Posterior cingulate gyrus (tissue), 11 donors: ENCODE measurements at regions not wholly inside any gene's neighbourhood (a gene's known extent, or its start where the extent isn't known, plus 50 kb on each side); places are given as distances from the start of the nearest gene placed in this dataset.
"Not testable (repeated sequence)": the region's sequence is repeated elsewhere in the genome, so short reads cannot be mapped to it uniquely, and the experiment has no call there.

Experiments used
- DNase-seq, 10 donors: peaks; one replicate each; pipeline versions ENCODE4 v3.0.0 to v3.0.0-alpha.2; 2020 to 2021; ENCODE audit warnings: mixed read lengths in 3 of 10
- intact Hi-C: fragments of 100-400 bp; cut with DNase I; formaldehyde crosslinking; loops from one replicate; pipeline ENCODE4 v1.15.1; 2023

DNA sequence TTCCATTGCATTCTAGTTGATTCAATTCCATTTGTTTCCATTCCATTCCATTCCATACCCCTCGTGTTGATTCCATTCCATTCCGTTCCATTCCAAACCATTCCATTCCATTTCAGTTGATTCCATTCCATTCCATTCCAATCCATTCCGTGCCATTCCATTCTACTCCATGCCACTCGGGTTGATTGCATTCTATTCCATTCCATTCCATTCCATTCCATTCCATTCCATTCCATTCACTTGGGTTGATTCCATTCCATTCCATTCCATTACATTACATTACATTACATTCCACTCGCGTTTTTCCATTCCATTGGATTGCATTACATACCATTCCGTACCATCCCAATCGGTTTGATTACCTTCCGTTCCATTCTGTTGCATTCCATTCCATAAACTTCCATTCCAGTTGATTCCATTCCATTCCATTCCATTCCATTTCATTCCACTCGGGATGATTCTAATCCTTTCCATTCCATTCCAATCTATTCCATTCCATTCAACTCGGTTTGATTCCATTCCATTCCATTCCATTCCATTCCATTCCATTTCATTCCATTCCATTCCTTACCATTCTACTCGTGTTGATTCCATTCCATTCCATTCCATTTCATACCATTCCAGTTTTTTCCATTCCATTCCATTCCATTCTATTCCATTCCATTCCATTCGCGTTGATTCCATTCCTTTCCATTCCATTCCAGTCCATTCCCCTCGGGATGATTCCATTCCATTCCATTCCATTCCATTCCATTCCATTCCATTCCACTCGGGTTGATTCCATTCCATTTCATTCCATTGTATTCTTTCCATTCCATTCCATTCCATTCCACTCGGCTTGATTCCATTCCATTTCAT lies 1140.4 kb downstream of the RPIA start:
- DNase-seq, result no peak
- intact Hi-C loops, result no loop called here

DNA sequence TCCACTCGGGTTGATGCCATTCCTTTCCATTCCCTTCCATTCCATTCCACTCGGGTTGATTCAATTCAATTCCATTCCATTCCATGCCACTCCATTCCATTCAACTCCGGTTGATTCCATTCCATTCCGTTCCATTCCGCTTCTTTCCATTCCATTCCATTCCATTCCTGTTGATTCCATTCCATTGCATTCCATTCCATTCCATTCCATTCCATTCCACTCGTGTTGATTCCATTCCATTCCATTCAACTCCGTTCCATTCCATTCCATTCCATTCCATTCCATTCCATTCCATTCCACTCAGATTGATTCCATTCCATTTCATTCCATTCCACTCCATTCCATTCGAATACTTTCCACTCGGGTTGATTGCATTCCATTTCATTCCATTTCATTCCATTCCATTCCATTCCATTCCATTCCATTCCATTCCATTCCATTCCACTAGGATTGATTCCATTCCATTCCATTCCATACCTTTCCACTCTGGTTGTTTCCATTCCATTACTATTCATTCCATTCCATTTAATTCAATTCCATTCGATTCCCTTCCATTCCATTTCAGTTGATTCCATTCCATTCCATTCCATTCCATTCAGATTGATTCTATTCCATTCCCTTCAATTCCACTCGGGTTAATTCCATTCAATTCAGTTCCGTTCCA lies 1141.8 kb downstream of the RPIA start:
- DNase-seq, result no peak
- intact Hi-C loops, result no loop called here

DNA sequence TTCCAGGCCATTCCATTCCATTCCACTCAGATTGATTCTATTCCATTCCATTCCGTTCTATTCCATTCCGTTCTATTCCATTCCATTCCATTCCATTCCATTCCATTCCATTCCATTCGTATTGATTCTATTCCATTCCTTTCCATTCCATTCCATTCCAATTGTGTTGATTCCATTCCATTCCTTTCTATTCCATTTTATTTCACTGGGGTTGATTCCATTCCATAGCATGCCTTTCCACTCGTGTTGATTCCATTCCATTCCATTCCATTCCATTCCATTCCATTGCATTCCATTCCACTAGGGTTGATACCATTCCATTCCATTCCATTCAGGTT lies 1142.3 kb downstream of the RPIA start:
- intact Hi-C loops, result no loop called here

DNA sequence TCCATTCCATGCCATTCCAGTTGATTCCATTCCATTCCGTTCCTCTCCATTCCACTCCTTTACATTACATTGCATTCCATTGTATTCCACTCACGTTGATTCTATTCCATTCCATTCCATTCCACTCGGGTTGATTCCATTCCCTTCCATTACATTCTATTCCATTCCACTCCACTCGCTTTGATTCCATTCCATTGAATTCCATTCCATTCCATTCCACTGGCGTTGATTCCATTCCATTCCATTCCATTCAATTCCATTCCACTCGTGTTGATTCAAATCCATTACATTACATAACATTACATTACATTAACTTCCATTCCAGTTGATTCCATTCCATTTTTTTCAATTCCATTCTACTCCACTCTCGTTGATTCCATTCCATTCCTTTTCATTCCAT lies 1142.8 kb downstream of the RPIA start:
- no peak for DNase-seq
- intact Hi-C loops, result no loop called here

More for the DNA sequence above, 1142.3 kb downstream of the RPIA start:
- DNase-seq, result no peak

DNA sequence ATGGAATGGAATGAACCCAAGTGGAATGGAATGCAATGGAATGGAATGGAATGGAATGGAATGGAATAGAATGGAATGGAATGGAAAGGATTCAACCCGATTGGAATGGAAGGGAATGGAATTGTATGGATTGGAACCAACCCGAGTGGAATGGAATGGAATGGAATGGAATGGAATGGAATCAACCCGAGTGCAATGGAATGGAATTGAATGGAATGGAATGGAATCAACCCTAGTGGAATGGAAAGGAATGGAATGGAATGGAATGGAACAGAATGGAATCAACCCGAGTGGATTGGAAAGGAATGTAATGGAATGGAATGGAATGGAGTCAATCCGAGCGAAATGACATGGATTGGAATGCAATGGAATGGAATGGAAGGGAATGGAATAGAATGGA lies 1144.9 kb downstream of the RPIA start:
- intact Hi-C loops, DNase-seq: not testable (repeated sequence)

DNA sequence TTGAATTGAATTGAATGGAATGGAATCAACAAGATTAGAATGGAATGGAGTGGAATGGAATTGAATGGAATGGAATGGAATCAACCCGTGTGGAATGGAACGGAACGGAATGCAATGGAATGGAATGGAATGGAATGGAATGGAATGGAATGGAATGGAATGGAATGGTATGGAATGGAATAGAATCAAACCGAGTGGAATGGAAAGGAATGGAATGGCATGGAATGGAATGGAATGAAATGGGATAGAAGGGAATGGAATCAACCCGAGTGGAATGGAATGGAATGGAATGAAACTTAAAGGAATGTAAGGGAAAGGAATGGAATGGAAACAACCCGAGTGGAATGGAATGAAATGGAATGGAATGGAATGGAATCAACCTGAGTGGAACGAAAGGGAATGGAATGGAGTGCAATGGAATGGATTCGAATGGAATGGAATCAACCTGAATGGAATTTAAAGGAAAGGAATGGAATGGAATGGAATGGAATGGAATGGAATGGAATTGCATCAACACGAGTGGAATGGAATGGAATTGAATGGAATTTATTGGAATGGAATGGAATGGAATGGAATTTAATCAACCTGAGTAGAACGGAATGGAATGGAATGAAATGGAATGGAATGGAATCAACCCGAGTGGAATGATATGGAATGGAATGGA lies 1146.6 kb downstream of the RPIA start:
- intact Hi-C loops, result no loop called here
- no peak for DNase-seq

DNA sequence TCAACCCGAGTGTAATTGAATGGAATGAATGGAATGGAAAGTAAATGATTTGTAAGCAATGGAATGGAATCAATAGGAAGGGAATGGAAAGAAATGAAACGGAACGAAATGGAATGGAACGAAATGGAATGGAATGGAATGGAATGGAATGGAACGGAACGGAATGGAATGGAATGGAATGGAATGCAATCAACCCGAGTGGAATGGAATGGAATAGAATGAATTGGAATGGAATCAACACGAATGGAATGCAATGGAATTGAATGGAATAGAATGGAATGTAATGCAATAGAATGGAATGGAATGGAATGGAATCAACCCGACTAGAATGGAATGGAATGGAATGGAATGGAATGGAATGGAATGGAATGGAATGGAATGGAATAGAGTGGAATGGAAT lies 1148.7 kb downstream of the RPIA start:
- DNase-seq, intact Hi-C loops: not testable (repeated sequence)

DNA sequence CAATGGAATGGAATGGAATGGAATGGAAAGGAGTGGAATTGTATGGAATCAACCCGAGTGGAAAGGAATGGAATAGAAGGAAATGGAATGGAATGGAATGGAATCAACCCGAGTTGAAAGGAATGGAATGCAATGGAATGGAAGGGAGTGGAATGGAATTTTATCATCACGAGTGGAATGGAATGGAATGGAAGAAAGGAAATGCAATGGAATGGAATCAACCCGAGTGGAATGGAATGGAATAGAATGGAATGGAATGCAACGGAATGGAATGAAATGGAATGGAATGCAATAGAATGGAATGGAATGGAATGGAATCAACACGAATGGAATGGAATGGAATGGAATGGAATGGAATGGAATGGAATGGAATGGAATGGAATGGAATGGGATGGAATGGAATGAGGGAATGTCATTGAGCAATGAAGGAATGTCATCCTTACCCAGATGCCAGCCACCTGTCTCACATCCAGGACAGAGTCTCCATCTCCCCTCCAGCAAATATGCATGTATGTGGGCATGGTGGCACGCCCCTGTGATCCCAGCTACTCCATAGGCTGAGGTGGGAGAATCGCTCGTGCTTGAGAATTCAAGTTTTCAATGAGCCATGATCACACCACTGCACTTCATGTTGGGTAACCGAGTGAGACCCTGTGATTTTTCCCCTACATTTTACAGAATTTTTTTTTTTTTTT lies 1149.5 kb downstream of the RPIA start:
- DNase-seq, intact Hi-C loops: not testable (repeated sequence)

DNA sequence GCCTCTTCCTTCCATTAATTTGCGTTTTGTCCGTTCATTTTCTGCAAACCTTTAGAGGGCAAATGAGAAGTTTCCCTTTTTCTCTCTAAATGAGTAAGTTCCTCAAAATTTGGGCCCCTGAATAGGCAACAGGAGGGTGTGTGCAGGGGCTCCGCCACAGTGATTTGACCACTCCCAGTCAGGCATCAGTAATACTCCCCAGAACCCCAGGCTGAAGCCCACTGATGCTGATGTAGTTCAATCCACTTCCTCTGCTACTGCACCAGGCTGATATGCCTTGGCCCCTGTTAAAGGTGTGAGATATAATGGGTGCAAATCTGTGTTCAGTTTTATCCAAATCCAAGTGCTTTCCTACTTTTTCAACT lies 1150.0 kb downstream of the RPIA start:
- DNase-seq, result no peak
- intact Hi-C loops, result no loop called here

DNA sequence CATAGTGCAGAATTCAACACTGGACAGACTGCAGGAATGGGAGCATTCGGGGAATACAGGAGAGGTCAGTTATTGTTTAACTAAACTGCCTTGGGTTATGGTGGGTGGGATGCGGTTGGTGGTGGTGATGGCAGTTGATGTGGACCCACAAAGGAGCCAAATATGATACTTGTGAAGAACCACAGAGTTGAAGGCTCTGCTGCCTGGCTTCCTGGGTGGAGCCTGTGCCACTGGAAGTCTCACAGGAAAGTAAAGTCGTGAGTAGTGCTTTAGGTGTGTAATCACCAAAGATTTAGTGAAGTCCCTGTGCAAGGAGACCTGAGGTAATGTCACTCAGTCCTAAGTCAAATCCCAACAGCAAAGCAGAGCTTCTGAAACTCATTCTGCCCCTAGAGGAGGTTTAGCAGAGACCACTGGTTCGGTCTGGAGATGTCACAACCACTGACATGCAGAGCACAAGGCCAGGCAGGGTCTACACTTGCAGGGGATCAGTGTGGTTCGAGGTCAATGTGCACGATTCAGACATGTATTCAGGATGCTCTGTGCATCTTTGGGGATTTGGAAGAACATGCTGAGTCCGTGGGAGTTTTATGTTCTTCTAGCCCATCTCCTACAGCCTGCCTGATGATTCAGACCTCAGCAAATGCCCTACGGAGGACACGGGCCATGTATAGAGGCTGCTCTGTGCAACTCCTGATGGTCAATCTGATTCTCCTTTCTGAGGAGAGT lies 1150.9 kb downstream of the RPIA start:
- DNase-seq, result no peak
- intact Hi-C loops, result no loop called here

DNA sequence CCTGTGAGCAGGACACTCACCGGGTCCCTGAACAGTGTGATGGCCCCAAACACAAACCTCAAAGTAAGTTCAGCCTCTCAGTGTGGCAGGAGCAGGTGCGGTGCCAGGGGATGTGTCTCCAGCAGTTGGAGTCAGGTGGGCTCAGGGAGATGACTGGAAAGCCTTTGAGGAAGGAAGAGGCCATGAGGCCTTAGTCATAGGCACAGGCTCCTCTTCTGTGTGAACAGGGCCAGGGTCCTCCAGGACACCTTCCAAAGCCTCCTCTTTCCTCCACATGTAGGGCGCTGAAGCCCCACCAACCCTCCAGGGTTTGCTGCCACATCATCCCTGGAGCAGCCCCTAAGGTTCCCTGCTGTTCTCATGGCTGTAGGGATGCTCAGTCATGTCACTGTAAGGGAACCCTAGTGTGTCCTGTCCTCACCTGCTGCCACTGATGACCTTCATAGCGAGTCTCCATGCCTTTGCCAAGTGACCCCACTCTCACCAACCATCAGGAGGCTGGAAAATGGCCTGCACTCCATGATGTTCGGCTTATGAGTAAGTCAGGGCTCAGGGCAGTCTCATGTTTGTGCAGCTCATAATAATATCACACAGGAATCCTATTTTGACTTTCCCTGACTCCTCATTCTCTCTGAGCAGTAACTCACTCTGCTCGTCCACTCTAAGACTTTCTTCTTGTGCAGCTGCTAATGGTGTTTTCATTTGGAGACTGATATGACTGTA lies 1152.9 kb downstream of the RPIA start:
- intact Hi-C loops, result no loop called here
- peak in 3 of 10 donors; percentile 53 to 79 (median 76) for DNase-seq

DNA sequence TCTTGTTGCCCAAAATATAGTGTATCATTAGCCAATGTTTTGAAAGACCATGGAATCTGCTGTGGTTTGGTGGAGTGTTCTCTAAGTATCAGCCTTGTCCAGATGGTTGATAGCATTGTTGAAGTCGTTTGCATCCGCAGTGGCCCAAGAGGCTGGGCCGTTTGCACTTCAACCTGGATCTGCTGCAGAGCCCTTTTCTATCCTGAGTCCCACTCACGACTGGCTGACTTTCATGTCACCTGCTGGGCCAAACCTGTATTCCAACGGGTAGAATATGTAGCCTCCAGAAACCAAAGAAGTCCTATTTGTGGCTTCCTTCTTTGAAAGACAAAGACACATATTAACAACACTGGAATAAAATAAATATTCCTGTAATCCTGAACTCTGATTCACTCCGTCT lies 1154.1 kb downstream of the RPIA start:
- intact Hi-C loops, result no loop called here
- DNase-seq, result peak in 1 of 10 donors; percentile 49

DNA sequence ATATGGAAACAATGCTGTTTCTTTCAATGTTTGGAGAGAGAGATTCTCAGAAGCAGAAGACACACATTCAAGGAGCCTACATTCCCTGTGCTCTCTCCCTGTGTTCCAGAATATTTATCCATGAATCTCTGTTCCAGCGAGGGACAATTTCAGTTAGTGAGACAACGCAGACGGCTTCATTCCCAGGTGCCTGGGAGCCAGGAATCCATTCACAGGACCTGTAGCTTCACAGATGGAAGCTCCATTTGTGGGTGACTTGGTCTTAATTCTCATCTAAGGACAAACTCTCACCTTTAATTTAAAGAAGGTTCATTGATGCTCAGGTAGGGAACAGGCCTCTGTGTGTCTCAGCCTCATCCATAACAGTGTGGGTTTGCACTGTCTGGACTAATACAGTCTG lies 1156.6 kb downstream of the RPIA start:
- intact Hi-C loops, result no loop called here

DNA sequence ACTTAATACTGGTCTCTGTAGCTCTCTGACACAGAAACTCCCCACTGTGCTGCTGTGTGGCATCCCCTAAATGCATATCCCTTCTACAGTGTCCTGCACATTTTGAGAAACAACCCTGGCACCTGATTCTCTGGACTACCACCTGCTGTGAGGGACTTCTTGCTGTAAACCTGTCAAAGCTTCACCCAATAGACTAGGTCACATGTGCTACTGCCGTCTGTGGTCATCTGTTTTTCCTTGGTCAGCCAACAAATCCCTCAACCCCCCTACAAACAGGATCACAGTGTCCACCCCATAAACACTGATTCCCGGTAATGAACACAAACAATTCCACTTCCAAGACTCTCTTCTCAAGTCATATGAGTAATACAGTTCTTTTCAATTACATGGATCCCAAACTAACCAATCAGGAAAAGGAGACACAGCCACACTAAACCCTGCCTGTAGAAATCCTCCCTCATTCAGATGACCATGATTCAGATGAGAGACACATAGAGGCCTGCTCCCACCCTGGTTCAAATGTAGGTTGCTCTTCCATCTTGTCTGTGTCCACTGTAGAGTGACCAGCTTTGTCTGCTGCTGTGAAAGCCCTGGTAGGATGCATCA lies 1157.4 kb downstream of the RPIA start:
- no peak for DNase-seq
- intact Hi-C loops, result no loop called here

More for the DNA sequence above, 1156.6 kb downstream of the RPIA start:
- DNase-seq, result no peak

DNA sequence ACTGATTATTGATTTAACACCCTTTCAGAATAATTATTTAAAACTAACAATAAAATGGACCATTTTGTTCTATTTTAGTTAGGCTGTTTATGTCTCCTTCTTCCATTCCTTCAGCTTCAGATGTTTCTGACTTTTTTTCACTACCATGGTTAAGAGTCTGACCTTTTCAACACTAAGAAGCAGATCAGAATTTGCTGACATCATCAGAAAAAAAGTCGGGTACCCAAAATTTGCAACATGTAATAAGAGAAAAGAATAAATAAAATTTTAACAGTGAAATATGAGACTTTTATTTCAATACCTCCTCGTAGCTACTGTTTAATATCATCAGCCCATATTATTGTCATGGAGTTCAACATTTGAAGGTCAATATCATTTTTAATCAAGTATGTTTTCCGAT lies 1158.3 kb downstream of the RPIA start:
- DNase-seq, result no peak
- intact Hi-C loops, result no loop called here

DNA sequence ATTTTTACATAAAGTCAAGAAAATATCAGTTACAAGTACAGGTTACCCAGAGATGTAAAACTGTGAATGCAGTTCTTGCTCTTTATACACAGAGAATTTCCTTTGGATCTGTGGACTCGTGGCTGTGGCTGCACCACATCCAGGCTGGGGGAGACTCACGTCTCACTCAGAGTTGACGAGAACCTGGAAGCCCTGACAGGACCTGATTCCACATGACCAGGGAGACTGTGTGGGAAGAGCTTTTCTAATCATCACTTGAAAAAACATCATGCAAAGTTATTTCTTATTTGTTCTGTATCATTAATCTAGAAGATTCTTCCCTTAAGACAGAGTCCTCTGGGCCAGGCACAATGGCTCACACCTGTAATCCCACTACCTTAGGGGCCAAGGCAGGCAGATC lies 1159.0 kb downstream of the RPIA start:
- DNase-seq, result no peak
- intact Hi-C loops, result no loop called here

DNA sequence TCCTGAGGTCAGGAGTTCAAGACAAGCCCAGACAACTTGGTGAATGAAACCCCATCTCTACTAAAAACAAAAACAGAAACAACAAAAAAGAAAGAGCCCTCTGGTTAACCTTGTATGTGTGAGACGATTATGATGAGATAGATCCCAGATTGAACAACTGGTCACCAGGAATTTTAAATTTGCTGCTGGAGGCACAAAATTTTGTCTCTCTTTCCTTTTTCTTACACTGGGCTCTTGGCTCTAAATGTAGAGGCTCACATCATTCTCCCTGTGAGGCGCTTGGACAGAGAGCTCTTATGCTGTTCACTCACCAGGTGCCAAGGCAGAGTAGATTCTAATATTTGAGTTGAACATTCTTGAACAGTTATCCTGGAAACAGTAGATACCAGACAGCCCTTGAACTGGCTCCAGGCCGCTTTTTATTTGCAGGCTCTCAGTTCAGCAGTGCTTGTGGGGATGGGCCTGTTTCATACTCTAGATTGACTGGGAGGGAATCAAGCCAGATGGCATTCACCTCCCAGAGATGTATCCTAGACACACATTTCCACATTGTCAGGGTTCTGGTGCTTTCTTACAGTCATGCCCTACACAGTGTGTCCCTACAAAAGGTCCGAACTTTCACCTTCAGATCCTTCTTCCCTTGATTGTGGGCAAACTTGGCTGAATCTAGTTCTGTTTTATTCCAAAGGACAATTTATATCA lies 1159.6 kb downstream of the RPIA start:
- intact Hi-C loops, result no loop called here
- no peak for DNase-seq

DNA sequence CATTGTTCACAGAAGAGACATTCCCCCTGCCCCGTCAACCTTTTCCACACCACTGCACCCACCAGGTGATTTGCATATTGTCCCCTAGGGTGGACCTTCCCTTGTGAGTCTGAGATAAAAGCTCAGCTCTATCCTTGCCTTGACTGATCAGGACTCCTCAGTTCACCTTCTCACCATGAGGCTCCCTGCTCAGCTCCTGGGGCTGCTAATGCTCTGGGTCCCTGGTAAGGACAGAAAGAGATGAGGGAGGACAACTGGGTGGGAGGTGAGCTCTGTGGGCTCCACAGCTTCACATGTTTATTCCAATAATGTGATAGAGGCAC lies 1160.1 kb downstream of the RPIA start:
- no peak for DNase-seq
- intact Hi-C loops, result no loop called here

DNA sequence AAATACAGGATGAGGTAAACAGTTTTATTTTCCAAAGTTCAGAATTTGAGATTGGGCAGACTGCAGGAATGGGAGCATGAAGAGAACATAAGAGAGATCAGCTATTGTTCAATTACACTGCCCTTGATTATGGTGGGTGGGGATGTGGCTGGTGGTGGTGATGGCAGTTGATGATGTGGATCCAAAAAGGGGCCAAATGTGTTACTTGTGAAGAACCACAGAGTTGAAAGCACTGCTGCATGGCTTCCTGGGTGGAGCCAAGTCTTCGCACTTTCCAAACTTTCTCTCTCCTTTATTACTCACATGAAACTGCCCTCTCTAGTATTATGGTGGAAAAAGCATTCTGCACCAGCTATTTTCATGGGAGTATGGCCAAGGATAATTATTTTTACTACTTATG lies 1162.0 kb downstream of the RPIA start:
- intact Hi-C loops, DNase-seq: not testable (repeated sequence)
